Endothelial cell of umbilical vein (primary cell): ENCODE measurements at regions not wholly inside any gene's neighbourhood (a gene's known extent, or its start where the extent isn't known, plus 50 kb on each side); places are given as distances from the start of the nearest gene placed in this dataset.

Source experiments
- BruUV-seq: library from RNA; stranded (reverse); fragments of 400-500 nt; replicated peaks from 2 replicates; lab custom pipeline; 2021; lab: Mats Ljungman, UMichigan
- CTCF ChIA-PET: fragments of 300-600, 350-600 bp; sonication (Branson Sonifier 250); formaldehyde crosslinking; loops from one replicate; lab custom pipeline; 2021; ENCODE audit warnings: antibody characterized with exemption, inconsistent platforms; lab: Charles Lee
- POLR2A ChIA-PET: fragments of 300-600, 350-600 bp; sonication (Branson Sonifier 250); formaldehyde crosslinking; loops from one replicate; lab custom pipeline; 2021; ENCODE audit warnings: antibody characterized with exemption, inconsistent platforms; lab: Charles Lee
- DNase-seq: peaks from one replicate; pipeline ENCODE4 v3.0.0-alpha.2; 2011; ENCODE audit warnings: low read depth, low spot score
- FAIRE-seq: peaks from 2 replicates; lab custom pipeline; 2011; peaks lifted over from hg19 to GRCh38; lab: Jason Lieb, UNC
- H2AFZ ChIP-seq: 2 replicates; pipeline ENCODE4 v1.6.0; 2012; ENCODE audit warnings: low read depth, low read length, control low read depth, inconsistent platforms
- H3K27ac ChIP-seq: 2 replicates; pipeline ENCODE4 v1.5.1; 2011; ENCODE audit warnings: low read depth, mild to moderate bottlenecking, control low read depth, low read length, moderate library complexity; ENCODE audit not compliant: insufficient read depth
- H3K27me3 ChIP-seq, 2 experiments: 2 replicates each; pipeline versions ENCODE4 v1.6.0 to v1.6.1; 2011; ENCODE audit warnings: low read length in 2 of 2, mixed read lengths in 1 of 2; ENCODE audit not compliant: control insufficient read depth in 2 of 2, insufficient read depth in 2 of 2
- H3K36me3 ChIP-seq, 2 experiments: 2 replicates in 1 of 2; 3 replicates in 1 of 2; pipeline ENCODE4 v1.5.1; 2011; ENCODE audit warnings: low read length in 2 of 2, mild to moderate bottlenecking in 1 of 2, moderate library complexity in 1 of 2; ENCODE audit not compliant: control insufficient read depth in 2 of 2, insufficient read depth in 2 of 2; ENCODE audit errors: extremely low read depth in 1 of 2
- H3K4me1 ChIP-seq: 3 replicates; pipeline ENCODE4 v1.5.1; 2011; ENCODE audit warnings: mild to moderate bottlenecking, low read length; ENCODE audit not compliant: control insufficient read depth, insufficient read depth; ENCODE audit errors: extremely low read depth
- H3K4me2 ChIP-seq: 2 replicates; pipeline ENCODE4 v1.6.1; 2011; ENCODE audit warnings: low read length, control low read depth, mixed read lengths; ENCODE audit not compliant: insufficient read depth
- H3K4me3 ChIP-seq, 3 experiments: fragments of 200-600 bp in 1 of 3; sonication (generic), shearing (Covaris generic) in 1 of 3; replicated peaks in 1 of 3; 2 replicates each; pipeline ENCODE4 v1.5.1; 2011 to 2016; ENCODE audit warnings: control low read depth in 3 of 3, low read length in 3 of 3, mild to moderate bottlenecking in 2 of 3, inconsistent platforms in 1 of 3, low read depth in 1 of 3, moderate library complexity in 1 of 3; ENCODE audit not compliant: insufficient read depth in 1 of 3
- H3K79me2 ChIP-seq: 2 replicates; pipeline ENCODE4 v1.6.0; 2012; ENCODE audit warnings: low read length, inconsistent platforms; ENCODE audit not compliant: control insufficient read depth, insufficient read depth
- H3K9ac ChIP-seq: replicated peaks from 2 replicates; pipeline ENCODE3; 2011; ENCODE audit warnings: low read length, control low read depth; ENCODE audit not compliant: insufficient read depth; ENCODE audit errors: extremely low read depth
- H3K9me1 ChIP-seq: replicated peaks from 3 replicates; pipeline ENCODE4 v1.6.0; 2011; ENCODE audit warnings: mild to moderate bottlenecking, low read length; ENCODE audit not compliant: control insufficient read depth, insufficient read depth; ENCODE audit errors: extremely low read depth
- H3K9me3 ChIP-seq: replicated peaks from 2 replicates; pipeline ENCODE4 v1.5.1; 2012; ENCODE audit warnings: low read length, inconsistent platforms; ENCODE audit not compliant: control insufficient read depth, insufficient read depth
- H4K20me1 ChIP-seq: replicated peaks from 2 replicates; pipeline ENCODE3; 2011; ENCODE audit warnings: mild to moderate bottlenecking, low read length; ENCODE audit not compliant: control insufficient read depth, insufficient read depth; ENCODE audit errors: extremely low read depth
- CTCF ChIP-seq, 2 donors: IDR thresholded peaks; 1 replicate in 1 of 2; 2 replicates in 1 of 2; pipeline ENCODE4 v1.5.1; 2011; ENCODE audit warnings: low read length in 2 of 2, mild to moderate bottlenecking in 2 of 2, moderate library complexity in 2 of 2, control low read depth in 1 of 2, inconsistent platforms in 1 of 2, low read depth in 1 of 2; ENCODE audit not compliant: insufficient read depth in 1 of 2; ENCODE audit errors: extremely low read depth in 1 of 2
- EZH2 ChIP-seq: IDR thresholded peaks from 2 replicates; pipeline ENCODE4 v1.6.1; 2012; ENCODE audit warnings: borderline replicate concordance, low read depth, mild to moderate bottlenecking, moderate library complexity, low read length, inconsistent platforms; ENCODE audit not compliant: severe bottlenecking
- FOS ChIP-seq: IDR thresholded peaks from 2 replicates; pipeline ENCODE4 v1.6.1; 2011; ENCODE audit warnings: mild to moderate bottlenecking, low read length, moderate library complexity, borderline replicate concordance; ENCODE audit not compliant: insufficient read depth
- GATA2 ChIP-seq: IDR thresholded peaks from 2 replicates; pipeline ENCODE4 v1.7.0; 2011; ENCODE audit warnings: low read depth, mild to moderate bottlenecking, moderate library complexity, mixed read lengths, low read length; ENCODE audit not compliant: insufficient read length, insufficient read depth
- MYC ChIP-seq: IDR thresholded peaks from one replicate; pipeline ENCODE4 v1.6.1; 2011; ENCODE audit warnings: mild to moderate bottlenecking, low read depth, low read length
- POLR2A ChIP-seq: IDR thresholded peaks from 2 replicates; pipeline ENCODE4 v1.6.1; 2012; ENCODE audit warnings: low read depth, mild to moderate bottlenecking, control low read depth, low read length
- dilution Hi-C: fragments of 300-500 bp; cut with MboI; formaldehyde crosslinking; loops from one replicate; pipeline ENCODE4 v1.15.0; 2019; ENCODE audit warnings: low sequenced_read_pairs; ENCODE audit not compliant: extremely low pct_ligation_motif_present
- intact Hi-C: fragments of 100-400 bp; cut with micrococcal nuclease; formaldehyde crosslinking; loops from one replicate; pipeline ENCODE4 v1.10.0; 2022

DNA sequence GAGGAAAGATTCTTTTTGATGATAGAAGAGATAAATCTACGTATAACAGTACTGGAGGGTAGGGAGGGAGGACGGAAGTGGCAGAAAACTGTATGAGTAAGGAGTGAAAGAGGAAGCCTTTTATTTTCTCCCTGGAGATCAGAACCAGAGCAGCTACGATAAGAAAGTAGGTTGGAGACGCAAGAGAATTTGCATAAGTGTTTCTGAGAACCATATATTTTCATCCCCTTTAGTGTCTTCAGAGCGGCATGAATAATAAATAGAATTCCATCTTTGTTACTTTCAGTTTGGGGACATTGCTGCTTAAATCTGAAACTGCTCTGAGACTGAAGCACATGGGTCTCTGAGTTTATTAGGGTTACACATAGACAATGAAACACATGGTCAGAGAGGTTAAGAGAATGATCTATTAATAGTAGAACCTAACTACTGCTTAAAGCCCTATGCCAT, 230.2 kb upstream of the TNP1 start:
- no TSS peak for BruUV-seq
- dilution Hi-C loops = no loop called here
- no peaks in the 10 kb centered on the region for H3K9me1 ChIP-seq
- no peaks in the 10 kb centered on the region for H3K27me3 ChIP-seq
- H3K79me2 ChIP-seq = no peaks in the 10 kb centered on the region
- POLR2A ChIA-PET = no interaction called here
- no peak overlapping the region for H3K27ac ChIP-seq
- intact Hi-C loops = loop anchor here (1.0 kb wide), 1 partner anchor 16 kb away; no protein-coding TSS in a partner anchor
- FAIRE-seq (no peak), DNase-seq (peak; percentile 24)
- no peak overlapping the region for H3K4me3 ChIP-seq
- H3K36me3 ChIP-seq = no peaks in the 10 kb centered on the region
- peak overlapping the region; percentile 76 for H2AFZ ChIP-seq
- TF ChIP-seq GATA2 (peak; percentile 82), EZH2 (no peak), FOS (peak; percentile 5), POLR2A (no peak), CTCF (IDR thresholded peaks at IDR 0.05; ENCODE audit: extremely low read depth in 1 of 2, insufficient read depth in 1 of 2, low read depth in 1 of 2, low read length in 2 of 2) (no peak), MYC (no peak)
- no peak overlapping the region for H3K9ac ChIP-seq
- peaks cover 6% of the 10 kb centered on the region for H3K4me1 ChIP-seq
- peak overlapping the region; percentile 79 for H3K4me2 ChIP-seq
- no peaks in the 10 kb centered on the region for H4K20me1 ChIP-seq
- H3K9me3 ChIP-seq = no peaks in the 10 kb centered on the region
- CTCF ChIA-PET = interaction anchor here (1.0 to 1.1 kb wide), 2 partner anchors 8 to 11 kb away, joined by 3 read pairs; no protein-coding TSS in a partner anchor
